NB4 (cell line): ENCODE measurements at regions not wholly inside any gene's neighbourhood (a gene's known extent, or its start where the extent isn't known, plus 50 kb on each side); places are given as distances from the start of the nearest gene placed in this dataset.

Experiments used
- DNase-seq: peaks from one replicate; pipeline ENCODE4 v3.0.0; 2010; ENCODE audit warnings: low read depth
- H3K4me3 ChIP-seq: one replicate; pipeline ENCODE4 v1.5.1; 2011; ENCODE audit warnings: mild to moderate bottlenecking, low read depth, low read length, moderate library complexity
- CTCF ChIP-seq: IDR thresholded peaks from one replicate; pipeline ENCODE4 v1.5.1; 2012; ENCODE audit warnings: low read depth, low read length
- MAX ChIP-seq: IDR thresholded peaks from 2 replicates; pipeline ENCODE4 v1.6.1; 2011; ENCODE audit warnings: low read depth, low read length
- MYC ChIP-seq: IDR thresholded peaks from 2 replicates; pipeline ENCODE4 v1.6.1; 2011; ENCODE audit warnings: low read depth, low read length
- POLR2A ChIP-seq: IDR thresholded peaks from 2 replicates; pipeline ENCODE4 v1.6.1; 2011; ENCODE audit warnings: mild to moderate bottlenecking; ENCODE audit not compliant: insufficient read length; ENCODE audit errors: extremely low read depth

DNA sequence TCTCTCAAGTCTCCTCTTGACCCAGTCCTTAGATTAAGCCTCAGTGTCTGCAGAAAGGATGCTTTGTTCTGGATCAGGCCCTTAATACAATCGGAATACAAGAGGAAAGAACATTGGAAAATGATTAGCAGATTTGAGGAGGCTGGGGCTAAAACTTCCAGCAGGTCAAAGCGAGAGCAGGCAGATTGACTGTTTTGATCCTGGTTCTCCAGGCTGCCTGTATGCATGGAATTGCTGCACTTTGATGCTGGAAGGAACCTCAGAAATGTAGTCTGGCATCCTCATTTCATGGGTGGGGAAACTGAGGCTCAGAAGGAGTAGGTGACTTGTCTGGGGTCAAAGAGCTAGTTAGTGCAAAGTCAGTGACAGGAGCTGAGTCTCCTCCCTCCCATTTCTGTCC, 202.8 kb downstream of the EMX2 start:
- H3K4me3 ChIP-seq, result no peak overlapping the region
- TF ChIP-seq CTCF, result no peak
- TF ChIP-seq MAX, result no peak
- TF ChIP-seq POLR2A, result no peak
- TF ChIP-seq MYC, result no peak
- DNase-seq, result no peak

DNA sequence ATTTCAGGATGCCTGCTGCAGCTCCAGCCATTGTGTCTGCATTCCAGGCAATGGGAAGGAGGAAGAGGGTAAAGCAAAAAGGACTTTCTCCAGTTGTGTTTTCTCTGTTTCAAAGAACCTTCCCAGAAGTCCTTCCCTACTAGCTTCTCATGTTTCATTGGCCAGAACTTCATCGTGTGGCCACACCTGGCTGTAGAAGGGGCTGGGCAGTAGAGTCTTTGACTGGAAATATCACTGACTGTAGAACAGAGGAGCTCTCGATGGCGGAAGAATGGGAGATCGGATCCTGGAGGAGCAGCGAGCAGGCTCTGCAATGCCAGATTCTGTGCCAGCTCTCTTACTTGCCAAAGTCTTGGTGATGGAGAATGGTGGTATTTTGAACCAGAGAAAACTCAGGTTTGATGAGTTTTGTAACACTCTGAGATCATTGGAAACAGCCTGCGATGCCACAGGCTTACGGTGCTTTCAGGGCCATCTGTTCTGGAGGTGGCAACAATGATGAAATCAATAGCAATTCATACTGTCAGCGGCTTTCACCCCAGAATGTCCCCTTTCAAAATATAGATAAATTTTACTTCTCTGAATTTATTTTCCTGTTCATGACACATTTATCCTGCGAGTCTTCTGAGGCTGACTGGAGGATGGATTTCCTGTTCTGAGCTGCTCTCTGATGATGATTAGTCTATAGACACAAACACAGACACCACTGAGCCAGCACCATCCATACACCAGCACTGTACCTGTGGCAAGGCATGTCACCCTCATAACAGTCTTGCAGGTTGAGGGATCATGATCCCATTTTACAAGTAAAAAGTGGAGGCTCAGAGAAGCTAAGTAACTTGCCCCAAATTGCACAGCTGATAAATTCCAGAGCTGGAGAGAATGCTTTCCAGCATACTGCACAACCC, 204.2 kb downstream of the EMX2 start:
- no peak overlapping the region for H3K4me3 ChIP-seq
- TF ChIP-seq CTCF (no peak), MAX (no peak), MYC (no peak), POLR2A (no peak)
- DNase-seq, result no peak

GRCh38 chr10:117747636-117748035, 205.1 kb downstream of the EMX2 start:
- no peak overlapping the region for H3K4me3 ChIP-seq
- DNase-seq, result no peak
- TF ChIP-seq MAX (no peak), CTCF (no peak), MYC (no peak), POLR2A (no peak)

GRCh38 chr10:117748058-117748457, 205.5 kb downstream of the EMX2 start:
- H3K4me3 ChIP-seq, result no peak overlapping the region
- TF ChIP-seq MYC, result no peak
- no peak for TF ChIP-seq MAX
- DNase-seq, result no peak

GRCh38 chr10:117750616-117751015, 208.1 kb downstream of the EMX2 start:
- TF ChIP-seq POLR2A (no peak), MYC (no peak), CTCF (no peak), MAX (no peak)
- no peak for DNase-seq
- no peak overlapping the region for H3K4me3 ChIP-seq

- no peak for DNase-seq
- TF ChIP-seq POLR2A, result no peak
- no peak for TF ChIP-seq CTCF
- no peak for TF ChIP-seq MAX
- TF ChIP-seq MYC, result no peak
- no peak overlapping the region for H3K4me3 ChIP-seq
Measured at GRCh38 chr10:117751259-117751658, 208.7 kb downstream of the EMX2 start.
